GM12878 (cell line): ENCODE measurements at regions not wholly inside any gene's neighbourhood (a gene's known extent, or its start where the extent isn't known, plus 50 kb on each side); places are given as distances from the start of the nearest gene placed in this dataset.

Experiments
- ATAC-seq: fragments of 200-7000 bp; cut with Tn5 transposase; 3 replicates; pipeline ENCODE4 v1.9.1; 2020; ENCODE audit warnings: mild to moderate bottlenecking, moderate library complexity
- BruUV-seq: library from RNA; stranded (reverse); fragments of 400-500 nt; replicated peaks from 2 replicates; lab custom pipeline; 2021; lab: Mats Ljungman, UMichigan
- CTCF ChIA-PET: fragments of 300-600 bp; sonication (Branson Sonifier 250); formaldehyde crosslinking; extraction: SDS; loops from one replicate; lab custom pipeline; 2021; ENCODE audit warnings: inconsistent platforms; lab: Yijun Ruan, JAX
- POLR2A ChIA-PET: fragments of 350-600 bp; formaldehyde crosslinking; extraction: SDS; loops from one replicate; lab custom pipeline; 2021; ENCODE audit warnings: inconsistent platforms; lab: Charles Lee
- RAD21 ChIA-PET: fragments of 300-600 bp; sonication (Branson Sonifier 250); formaldehyde crosslinking; loops from one replicate; lab custom pipeline; 2023; ENCODE audit warnings: antibody characterized with exemption; ENCODE audit not compliant: unreplicated experiment; lab: Charles Lee
- SMC1A ChIA-PET: fragments of 300-600 bp; sonication (Branson Sonifier 250); formaldehyde crosslinking; loops from one replicate; lab custom pipeline; 2023; ENCODE audit not compliant: unreplicated experiment, uncharacterized antibody; lab: Charles Lee
- DNase-seq: peaks from one replicate; pipeline ENCODE4 v3.0.0-alpha.2; 2011; ENCODE audit warnings: low read depth, low spot score
- FAIRE-seq: peaks from 3 replicates; lab custom pipeline; 2011; peaks lifted over from hg19 to GRCh38; lab: Jason Lieb, UNC
- H2AFZ ChIP-seq: 2 replicates; pipeline ENCODE4 v1.6.0; 2011; ENCODE audit warnings: low read depth, low read length, control low read depth; ENCODE audit not compliant: control insufficient read depth
- H3K27ac ChIP-seq: 2 replicates; pipeline ENCODE4 v1.5.1; 2011; ENCODE audit warnings: control low read depth; ENCODE audit not compliant: control insufficient read depth, insufficient read depth
- H3K27me3 ChIP-seq, 2 experiments: replicated peaks in 1 of 2; 2 replicates each; pipeline versions ENCODE4 v1.6.0 to v1.6.1; 2011; ENCODE audit warnings: low read length in 1 of 2; ENCODE audit not compliant: control insufficient read depth in 2 of 2, insufficient read depth in 2 of 2
- H3K36me3 ChIP-seq, 2 experiments: 2 replicates each; pipeline ENCODE4 v1.5.1; 2011; ENCODE audit warnings: low read length in 1 of 2; ENCODE audit not compliant: control insufficient read depth in 2 of 2, insufficient read depth in 2 of 2
- H3K4me1 ChIP-seq: 2 replicates; pipeline ENCODE4 v1.6.1; 2011; ENCODE audit warnings: mild to moderate bottlenecking, low read length, moderate library complexity, mixed read lengths; ENCODE audit not compliant: control insufficient read depth, insufficient read depth
- H3K4me2 ChIP-seq: 2 replicates; pipeline ENCODE4 v1.6.0; 2011; ENCODE audit warnings: control low read depth; ENCODE audit not compliant: control insufficient read depth, insufficient read depth
- H3K4me3 ChIP-seq: fragments of 200-600 bp; sonication (generic); 2 replicates; pipeline ENCODE4 v1.5.1; 2016
- H3K79me2 ChIP-seq: 2 replicates; pipeline ENCODE4 v1.6.0; 2011; ENCODE audit warnings: low read length; ENCODE audit not compliant: control insufficient read depth, insufficient read depth
- H3K9ac ChIP-seq: 2 replicates; pipeline ENCODE4 v1.8.0; 2011; ENCODE audit warnings: low read length, control low read depth, mixed read lengths; ENCODE audit not compliant: control insufficient read depth, insufficient read depth
- H3K9me3 ChIP-seq: replicated peaks from 3 replicates; pipeline ENCODE4 v1.5.1; 2011; ENCODE audit warnings: mild to moderate bottlenecking, low read length; ENCODE audit not compliant: control insufficient read depth, insufficient read depth
- H4K20me1 ChIP-seq: 2 replicates; pipeline ENCODE4 v1.6.0; 2011; ENCODE audit not compliant: control insufficient read depth, insufficient read depth
- EED ChIP-seq: sonication (generic); IDR thresholded peaks from 2 replicates; pipeline ENCODE4 v1.6.1; 2016; ENCODE audit warnings: antibody characterized with exemption, low read depth
- NFIC ChIP-seq: IDR thresholded peaks from 2 replicates; pipeline ENCODE4 v1.6.1; 2012; ENCODE audit warnings: low read depth, mild to moderate bottlenecking, inconsistent platforms, low read length, moderate library complexity
- NR2F1 ChIP-seq: fragments of 450-650 bp; conservative IDR thresholded peaks from 2 replicates; pipeline ENCODE4 v1.6.1; 2017; ENCODE audit warnings: mild to moderate bottlenecking
- RUNX3 ChIP-seq: IDR thresholded peaks from 2 replicates; pipeline ENCODE4 v1.6.1; 2012; ENCODE audit warnings: low read length, inconsistent platforms
- TCF3 ChIP-seq: IDR thresholded peaks from 2 replicates; pipeline ENCODE4 v1.6.1; 2012; ENCODE audit warnings: low read depth, mild to moderate bottlenecking, low read length, borderline replicate concordance; ENCODE audit not compliant: insufficient read depth
- WGBS: methylation state at CpG from one replicate; pipeline ENCODE4 v1.1.6; 2016; ENCODE audit warnings: low lambda C conversion rate; ENCODE audit not compliant: insufficient replicate concordance, insufficient coverage; ENCODE audit errors: missing lambda C conversion rate; 5-methylcytosine and 5-hydroxymethylcytosine counted together
- in situ Hi-C: fragments of 300-500 bp; cut with MboI; formaldehyde crosslinking; loops from 9 replicates; pipeline ENCODE4 v1.14.3; 2018; ENCODE audit warnings: mixed read lengths
- intact Hi-C: fragments of 100-400 bp; cut with micrococcal nuclease; formaldehyde crosslinking; loops from one replicate; pipeline ENCODE4 v1.14.2; 2022; ENCODE audit not compliant: unreplicated experiment
- TF ChIP-seq, protein P1 (sequence below): fragments of 450-650 bp; IDR thresholded peaks from 2 replicates; pipeline ENCODE4 v1.6.1; 2017; ENCODE audit warnings: low read depth, mild to moderate bottlenecking, moderate library complexity

DNA sequence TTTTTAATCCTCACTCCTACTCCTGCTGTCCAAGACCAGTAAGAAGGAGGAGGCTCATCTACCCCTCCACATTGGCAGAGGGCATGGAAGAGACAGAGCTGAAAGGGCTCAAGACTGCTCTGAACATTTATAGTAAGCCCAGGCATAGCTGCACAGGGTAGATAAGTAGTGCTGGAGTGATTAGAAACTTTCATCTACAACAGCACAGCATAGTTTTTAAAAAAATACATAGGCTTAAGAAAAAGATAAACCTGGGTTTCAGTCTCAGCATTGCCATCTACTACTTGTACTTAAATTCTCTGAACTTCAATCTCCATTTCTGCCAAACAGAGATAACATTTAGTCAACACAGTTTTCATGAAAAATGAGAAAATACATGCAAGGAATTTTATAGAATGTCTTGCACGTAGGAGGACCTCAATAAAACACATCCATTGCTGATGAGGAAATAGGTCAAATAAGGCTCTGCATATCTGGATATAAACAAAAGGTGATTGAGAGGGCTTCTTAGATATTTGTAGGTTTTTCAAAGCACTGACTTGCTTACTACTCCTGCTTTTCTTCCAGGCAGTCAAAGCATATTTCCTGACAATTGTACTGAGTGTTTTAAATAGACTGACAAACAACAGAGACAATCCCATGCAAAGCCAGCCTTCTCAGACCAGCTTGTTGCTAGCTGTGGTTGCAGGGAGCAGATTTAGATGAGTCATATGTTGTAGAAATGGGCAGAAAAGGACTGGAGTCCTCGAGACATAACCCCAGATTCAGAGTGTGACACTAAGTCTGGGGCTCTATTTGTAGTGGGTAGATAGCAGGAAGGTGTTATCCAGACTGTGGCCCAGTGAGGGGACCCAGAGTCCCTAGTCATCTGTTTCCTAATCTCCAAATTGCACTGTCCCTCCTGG is 107.4 kb upstream of the TAB2 start:
- no peaks in the 10 kb centered on the region for H3K9me3 ChIP-seq
- FAIRE-seq: no peak
- no peak overlapping the region for H3K4me3 ChIP-seq
- in situ Hi-C loops: no loop called here
- intact Hi-C loops: loop anchor here (5.0 kb wide), 2 partner anchors 63 to 128 kb away; no protein-coding TSS in a partner anchor
- peak overlapping the region; percentile 47; the same call in 1 of the 2 replicates for H3K4me2 ChIP-seq
- ChIA-PET POLR2A (no interaction called here), CTCF (interaction anchor here (1.1 to 3.3 kb wide), 2 partner anchors 20 to 21 kb away, joined by 3 to 10 read pairs; no protein-coding TSS in a partner anchor), RAD21 (interaction anchor here (1.0 to 1.2 kb wide), 2 partner anchors 15 to 128 kb away, joined by 4 read pairs; no protein-coding TSS in a partner anchor), SMC1A (interaction anchor here (1.4 to 11.2 kb wide), 5 partner anchors 15 to 57 kb away, joined by 3 to 116 read pairs (median 9); no protein-coding TSS in a partner anchor)
- H2AFZ ChIP-seq: peak overlapping the region; percentile 85
- no peak for DNase-seq
- no TSS peak for BruUV-seq
- H3K27me3 ChIP-seq: no peaks in the 10 kb centered on the region
- peak overlapping the region; percentile 64; the same call in 1 of the 2 replicates for H3K27ac ChIP-seq
- no peaks in the 10 kb centered on the region for H3K79me2 ChIP-seq
- H4K20me1 ChIP-seq: no peaks in the 10 kb centered on the region
- H3K9ac ChIP-seq: no peak overlapping the region
- TF ChIP-seq NR2F1 (no peak), NFIC (no peak), EED (0 out of 2 replicates have a peak, but pooled peaks have one; percentile 13), TCF3 (no peak), RUNX3 (peak; percentile 32; the same call in 1 of the 2 replicates)
- TF ChIP-seq, protein P1, sequence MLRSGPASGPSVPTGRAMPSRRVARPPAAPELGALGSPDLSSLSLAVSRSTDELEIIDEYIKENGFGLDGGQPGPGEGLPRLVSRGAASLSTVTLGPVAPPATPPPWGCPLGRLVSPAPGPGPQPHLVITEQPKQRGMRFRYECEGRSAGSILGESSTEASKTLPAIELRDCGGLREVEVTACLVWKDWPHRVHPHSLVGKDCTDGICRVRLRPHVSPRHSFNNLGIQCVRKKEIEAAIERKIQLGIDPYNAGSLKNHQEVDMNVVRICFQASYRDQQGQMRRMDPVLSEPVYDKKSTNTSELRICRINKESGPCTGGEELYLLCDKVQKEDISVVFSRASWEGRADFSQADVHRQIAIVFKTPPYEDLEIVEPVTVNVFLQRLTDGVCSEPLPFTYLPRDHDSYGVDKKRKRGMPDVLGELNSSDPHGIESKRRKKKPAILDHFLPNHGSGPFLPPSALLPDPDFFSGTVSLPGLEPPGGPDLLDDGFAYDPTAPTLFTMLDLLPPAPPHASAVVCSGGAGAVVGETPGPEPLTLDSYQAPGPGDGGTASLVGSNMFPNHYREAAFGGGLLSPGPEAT: no peak
- H3K36me3 ChIP-seq: no peaks in the 10 kb centered on the region
- peaks cover 38% of the 10 kb centered on the region for H3K4me1 ChIP-seq
- WGBS: 27% methylated on average over 2 of the region's 2 CpGs
- ATAC-seq: peak; percentile 37
